ENCODE measurements at regions not wholly inside any gene's neighbourhood (a gene's known extent, or its start where the extent isn't known, plus 50 kb on each side); places are given as distances from the start of the nearest gene placed in this dataset.

- Histone ChIP-seq H3K9me3 (ENCODE audit: insufficient read depth, low read length) (no peaks in the 10 kb centered on the region), H3K9ac (ENCODE audit: insufficient read length, low read depth) (no peak overlapping the region), H3K4me3 (ENCODE audit: insufficient read length, low read depth) (no peak overlapping the region), H3K4me1 (ENCODE audit: insufficient read depth, insufficient read length) (peaks cover 5% of the 10 kb centered on the region), H3K27me3 (ENCODE audit: insufficient read depth, insufficient read length) (no peaks in the 10 kb centered on the region), H3K36me3 (ENCODE audit: insufficient read depth, insufficient read length, low read length) (no peaks in the 10 kb centered on the region)
- DNase-seq (ENCODE audit: low read depth, low spot score) = no peak
- TF ChIP-seq YY1 (IDR thresholded peaks at IDR 0.05; ENCODE audit: insufficient read depth, insufficient read length) = no peak
- no peak for TF ChIP-seq SUZ12 (IDR thresholded peaks at IDR 0.05; ENCODE audit: extremely low read depth, insufficient read depth, insufficient read length)
- TF ChIP-seq ZNF274 (IDR thresholded peaks at IDR 0.05; ENCODE audit: low read depth, low read length) = no peak
Observed at GRCh38 chr12:115440438-115440837, 756.5 kb upstream of the TBX3 start.

- H3K27me3 ChIP-seq (ENCODE audit: insufficient read depth, insufficient read length) = no peaks in the 10 kb centered on the region
- no peak overlapping the region for H3K4me3 ChIP-seq (ENCODE audit: insufficient read length, low read depth)
- no peak for TF ChIP-seq ZNF274 (IDR thresholded peaks at IDR 0.05; ENCODE audit: low read depth, low read length)
- H3K9ac ChIP-seq (ENCODE audit: insufficient read length, low read depth) = no peak overlapping the region
- H3K9me3 ChIP-seq (ENCODE audit: insufficient read depth, low read length) = no peaks in the 10 kb centered on the region
- peaks cover 5% of the 10 kb centered on the region for H3K4me1 ChIP-seq (ENCODE audit: insufficient read depth, insufficient read length)
- no peak for DNase-seq (ENCODE audit: low read depth, low spot score)
- H3K36me3 ChIP-seq (ENCODE audit: insufficient read depth, insufficient read length, low read length) = no peaks in the 10 kb centered on the region
Observed at GRCh38 chr12:115439008-115439601, 755.1 kb upstream of the TBX3 start.

- H3K4me1 ChIP-seq (ENCODE audit: insufficient read depth, insufficient read length) = peaks cover 5% of the 10 kb centered on the region
- no peaks in the 10 kb centered on the region for H3K9me3 ChIP-seq (ENCODE audit: insufficient read depth, low read length)
- no peak overlapping the region for H3K4me3 ChIP-seq (ENCODE audit: insufficient read length, low read depth)
- no peaks in the 10 kb centered on the region for H3K27me3 ChIP-seq (ENCODE audit: insufficient read depth, insufficient read length)
- DNase-seq (ENCODE audit: low read depth, low spot score) = no peak
- TF ChIP-seq ZNF274 (IDR thresholded peaks at IDR 0.05; ENCODE audit: low read depth, low read length) (no peak), SUZ12 (IDR thresholded peaks at IDR 0.05; ENCODE audit: extremely low read depth, insufficient read depth, insufficient read length) (no peak), YY1 (IDR thresholded peaks at IDR 0.05; ENCODE audit: insufficient read depth, insufficient read length) (no peak)
- no peak overlapping the region for H3K9ac ChIP-seq (ENCODE audit: insufficient read length, low read depth)
- H3K36me3 ChIP-seq (ENCODE audit: insufficient read depth, insufficient read length, low read length) = no peaks in the 10 kb centered on the region
Observed at GRCh38 chr12:115438314-115438713, 754.3 kb upstream of the TBX3 start.

GRCh38 chr12:115437061-115437567 is 753.1 kb upstream of the TBX3 start:
- H3K4me3 ChIP-seq (ENCODE audit: insufficient read length, low read depth) = no peak overlapping the region
- no peaks in the 10 kb centered on the region for H3K27me3 ChIP-seq (ENCODE audit: insufficient read depth, insufficient read length)
- TF ChIP-seq YY1 (IDR thresholded peaks at IDR 0.05; ENCODE audit: insufficient read depth, insufficient read length) = no peak
- TF ChIP-seq ZNF274 (IDR thresholded peaks at IDR 0.05; ENCODE audit: low read depth, low read length) = no peak
- H3K4me1 ChIP-seq (ENCODE audit: insufficient read depth, insufficient read length) = peaks cover 5% of the 10 kb centered on the region
- no peak overlapping the region for H3K9ac ChIP-seq (ENCODE audit: insufficient read length, low read depth)
- H3K36me3 ChIP-seq (ENCODE audit: insufficient read depth, insufficient read length, low read length) = no peaks in the 10 kb centered on the region
- no peak for DNase-seq (ENCODE audit: low read depth, low spot score)
- no peaks in the 10 kb centered on the region for H3K9me3 ChIP-seq (ENCODE audit: insufficient read depth, low read length)

GRCh38 chr12:115433014-115433634 is 749.1 kb upstream of the TBX3 start:
- no peaks in the 10 kb centered on the region for H3K27me3 ChIP-seq (ENCODE audit: insufficient read depth, insufficient read length)
- no peak for TF ChIP-seq SUZ12 (IDR thresholded peaks at IDR 0.05; ENCODE audit: extremely low read depth, insufficient read depth, insufficient read length)
- no peak for TF ChIP-seq YY1 (IDR thresholded peaks at IDR 0.05; ENCODE audit: insufficient read depth, insufficient read length)
- no peak for TF ChIP-seq ZNF274 (IDR thresholded peaks at IDR 0.05; ENCODE audit: low read depth, low read length)
- DNase-seq (ENCODE audit: low read depth, low spot score) = no peak
- H3K4me3 ChIP-seq (ENCODE audit: insufficient read length, low read depth) = no peak overlapping the region
- peaks cover 5% of the 10 kb centered on the region for H3K4me1 ChIP-seq (ENCODE audit: insufficient read depth, insufficient read length)
- H3K9me3 ChIP-seq (ENCODE audit: insufficient read depth, low read length) = 0 out of 2 replicates have a peak, but pooled peaks cover 6% of the 10 kb centered on the region
- H3K36me3 ChIP-seq (ENCODE audit: insufficient read depth, insufficient read length, low read length) = no peaks in the 10 kb centered on the region
- H3K9ac ChIP-seq (ENCODE audit: insufficient read length, low read depth) = no peak overlapping the region

GRCh38 chr12:115430636-115431035 is 746.7 kb upstream of the TBX3 start:
- Histone ChIP-seq H3K4me3 (ENCODE audit: insufficient read length, low read depth) (no peak overlapping the region), H3K4me1 (ENCODE audit: insufficient read depth, insufficient read length) (no peaks in the 10 kb centered on the region), H3K9me3 (ENCODE audit: insufficient read depth, low read length) (0 out of 2 replicates have a peak, but pooled peaks cover 6% of the 10 kb centered on the region), H3K27me3 (ENCODE audit: insufficient read depth, insufficient read length) (no peaks in the 10 kb centered on the region), H3K9ac (ENCODE audit: insufficient read length, low read depth) (no peak overlapping the region), H3K36me3 (ENCODE audit: insufficient read depth, insufficient read length, low read length) (no peaks in the 10 kb centered on the region)
- DNase-seq (ENCODE audit: low read depth, low spot score) = no peak
- TF ChIP-seq YY1 (IDR thresholded peaks at IDR 0.05; ENCODE audit: insufficient read depth, insufficient read length) (no peak), ZNF274 (IDR thresholded peaks at IDR 0.05; ENCODE audit: low read depth, low read length) (no peak), SUZ12 (IDR thresholded peaks at IDR 0.05; ENCODE audit: extremely low read depth, insufficient read depth, insufficient read length) (no peak)

GRCh38 chr12:115426732-115427131 is 742.8 kb upstream of the TBX3 start:
- H3K9me3 ChIP-seq (ENCODE audit: insufficient read depth, low read length) = 0 out of 2 replicates have a peak, but pooled peaks cover 6% of the 10 kb centered on the region
- H3K4me1 ChIP-seq (ENCODE audit: insufficient read depth, insufficient read length) = no peaks in the 10 kb centered on the region
- H3K36me3 ChIP-seq (ENCODE audit: insufficient read depth, insufficient read length, low read length) = no peaks in the 10 kb centered on the region
- TF ChIP-seq SUZ12 (IDR thresholded peaks at IDR 0.05; ENCODE audit: extremely low read depth, insufficient read depth, insufficient read length) = no peak
- TF ChIP-seq ZNF274 (IDR thresholded peaks at IDR 0.05; ENCODE audit: low read depth, low read length) = no peak
- TF ChIP-seq YY1 (IDR thresholded peaks at IDR 0.05; ENCODE audit: insufficient read depth, insufficient read length) = no peak
- H3K9ac ChIP-seq (ENCODE audit: insufficient read length, low read depth) = no peak overlapping the region
- no peaks in the 10 kb centered on the region for H3K27me3 ChIP-seq (ENCODE audit: insufficient read depth, insufficient read length)
- DNase-seq (ENCODE audit: low read depth, low spot score) = no peak
- H3K4me3 ChIP-seq (ENCODE audit: insufficient read length, low read depth) = no peak overlapping the region

Measured in NT2/D1 (cell line).